GM23338 (cell line): ENCODE measurements at regions not wholly inside any gene's neighbourhood (a gene's known extent, or its start where the extent isn't known, plus 50 kb on each side); places are given as distances from the start of the nearest gene placed in this dataset.

Source experiments
- ATAC-seq: fragments of 200-7000 bp; cut with Tn5 transposase; 3 replicates; pipeline ENCODE4 v1.9.1; 2020
- DNase-seq: peaks from one replicate; pipeline ENCODE4 v3.0.0-alpha.2; 2015; ENCODE audit warnings: low spot score
- H2AFZ ChIP-seq: fragments of 200-600 bp; sonication (generic); 2 replicates; pipeline ENCODE4 v1.8.0; 2016; ENCODE audit warnings: antibody characterized with exemption, mild to moderate bottlenecking, moderate library complexity
- H3F3A ChIP-seq: fragments of 200-600 bp; sonication (generic); replicated peaks from 2 replicates; pipeline ENCODE4 v1.8.0; 2017; ENCODE audit warnings: antibody characterized with exemption, mixed run types, low read depth
- H3K27ac ChIP-seq: fragments of 200-600 bp; sonication (generic); 2 replicates; pipeline ENCODE4 v1.6.1; 2016; ENCODE audit warnings: low read depth
- H3K27me3 ChIP-seq: fragments of 200-600 bp; sonication (generic); 2 replicates; pipeline ENCODE4 v1.8.0; 2016; ENCODE audit warnings: mild to moderate bottlenecking, mixed run types, moderate library complexity; ENCODE audit not compliant: insufficient read depth
- H3K36me3 ChIP-seq: fragments of 200-600 bp; sonication (generic); 2 replicates; pipeline ENCODE4 v1.8.0; 2016; ENCODE audit warnings: mild to moderate bottlenecking; ENCODE audit not compliant: insufficient read depth
- H3K4me1 ChIP-seq: fragments of 200-600 bp; sonication (generic); 2 replicates; pipeline ENCODE4 v1.8.0; 2016; ENCODE audit warnings: mild to moderate bottlenecking, moderate library complexity; ENCODE audit not compliant: insufficient read depth
- H3K4me2 ChIP-seq: fragments of 200-600 bp; sonication (generic); 2 replicates; pipeline ENCODE4 v1.7.1; 2017; ENCODE audit warnings: mixed run types
- H3K4me3 ChIP-seq: fragments of 200-600 bp; sonication (generic); 2 replicates; pipeline ENCODE4 v1.6.1; 2016; ENCODE audit warnings: mixed run types
- H3K79me2 ChIP-seq: fragments of 200-600 bp; sonication (generic); replicated peaks from 2 replicates; pipeline ENCODE4 v1.8.0; 2017; ENCODE audit warnings: mild to moderate bottlenecking; ENCODE audit not compliant: insufficient read depth
- H3K9me2 ChIP-seq: fragments of 200-600 bp; sonication (generic); 2 replicates; pipeline ENCODE4 v1.8.0; 2017; ENCODE audit not compliant: insufficient read depth
- H4K20me1 ChIP-seq: fragments of 200-600 bp; sonication (generic); replicated peaks from 2 replicates; pipeline ENCODE4 v1.8.0; 2017; ENCODE audit warnings: mild to moderate bottlenecking; ENCODE audit not compliant: insufficient read depth
- H3K27ac Mint-ChIP-seq: 2 replicates; pipeline ENCODE4 v1.8.0; 2020; ENCODE audit warnings: inconsistent platforms, mild to moderate bottlenecking, moderate library complexity, mixed read lengths
- H3K27me3 Mint-ChIP-seq: 3 replicates; pipeline ENCODE4 v1.8.0; 2022; ENCODE audit warnings: low read depth, mild to moderate bottlenecking, moderate library complexity, mixed read lengths, inconsistent platforms; ENCODE audit not compliant: insufficient read depth, poor library complexity
- H3K36me3 Mint-ChIP-seq: 3 replicates; pipeline ENCODE4 v1.8.0; 2021; ENCODE audit warnings: low read depth, mild to moderate bottlenecking, inconsistent platforms, moderate library complexity, mixed read lengths
- H3K4me1 Mint-ChIP-seq: 3 replicates; pipeline ENCODE4 v1.8.0; 2020; ENCODE audit warnings: mild to moderate bottlenecking, inconsistent platforms, mixed read lengths
- H3K4me3 Mint-ChIP-seq: 3 replicates; pipeline ENCODE4 v1.8.0; 2021; ENCODE audit warnings: moderate library complexity, mild to moderate bottlenecking, inconsistent platforms, mixed read lengths
- H3K9me3 Mint-ChIP-seq: 3 replicates; pipeline ENCODE4 v1.8.0; 2020; ENCODE audit warnings: moderate library complexity, mild to moderate bottlenecking, inconsistent platforms, mixed read lengths
- CREB1 ChIP-seq: fragments of 250-450 bp; sonication (Bioruptor Pico); IDR thresholded peaks from 2 replicates; pipeline ENCODE4 v1.5.0; 2020; ENCODE audit warnings: low read depth, mild to moderate bottlenecking, moderate library complexity
- CTCF ChIP-seq, 2 experiments: fragments of 200-600 bp in 1 of 2; sonication (generic) in 1 of 2; conservative IDR thresholded peaks; 2 replicates each; pipeline versions ENCODE4 v1.5.1 to v1.6.1; 2016 to 2017; ENCODE audit warnings: antibody characterized with exemption in 2 of 2, low read depth in 2 of 2, mild to moderate bottlenecking in 2 of 2, moderate library complexity in 1 of 2
- ETS1 ChIP-seq: IDR thresholded peaks from 2 replicates; pipeline ENCODE4 v1.6.1; 2016; ENCODE audit warnings: antibody characterized with exemption
- EZH2 ChIP-seq: fragments of 200-600 bp; sonication (generic); IDR thresholded peaks from one replicate; pipeline ENCODE4 v1.8.0; 2017; ENCODE audit warnings: antibody characterized with exemption, mild to moderate bottlenecking, low read depth; ENCODE audit not compliant: unreplicated experiment
- EZH2phosphoT487 ChIP-seq: fragments of 200-600 bp; sonication (generic); IDR thresholded peaks from one replicate; pipeline ENCODE4 v1.8.1; 2018; ENCODE audit warnings: antibody characterized with exemption; ENCODE audit not compliant: unreplicated experiment
- JUNB ChIP-seq: IDR thresholded peaks from one replicate; pipeline ENCODE4 v1.6.1; 2016; ENCODE audit warnings: antibody characterized with exemption; ENCODE audit not compliant: unreplicated experiment
- NANOG ChIP-seq: IDR thresholded peaks from 2 replicates; pipeline ENCODE4 v1.6.1; 2016; ENCODE audit warnings: antibody characterized with exemption, borderline replicate concordance
- POLR2AphosphoS5 ChIP-seq: IDR thresholded peaks from 2 replicates; pipeline ENCODE4 v1.6.1; 2016; ENCODE audit warnings: antibody characterized with exemption, low read depth
- REST ChIP-seq: IDR thresholded peaks from one replicate; pipeline ENCODE4 v1.6.1; 2018; ENCODE audit warnings: antibody characterized with exemption; ENCODE audit not compliant: unreplicated experiment
- STAT1 ChIP-seq: IDR thresholded peaks from one replicate; pipeline ENCODE4 v1.6.1; 2016; ENCODE audit warnings: antibody characterized with exemption; ENCODE audit not compliant: unreplicated experiment
- ZNF114 ChIP-seq: fragments of 250-450 bp; sonication (Bioruptor Pico); IDR thresholded peaks from 2 replicates; pipeline ENCODE4 v1.5.0; 2020; ENCODE audit warnings: mild to moderate bottlenecking, moderate library complexity
- ZNF331 ChIP-seq: fragments of 250-450 bp; sonication (Bioruptor Pico); IDR thresholded peaks from 2 replicates; pipeline ENCODE4 v1.5.0; 2020; ENCODE audit warnings: low read depth, mild to moderate bottlenecking, moderate library complexity
- ZNF462 ChIP-seq: fragments of 250-450 bp; sonication (Bioruptor Pico); IDR thresholded peaks from 2 replicates; pipeline ENCODE4 v1.5.0; 2020; ENCODE audit warnings: mild to moderate bottlenecking, moderate library complexity

- no peaks in the 10 kb centered on the region for H3K36me3 Mint-ChIP-seq
- TF ChIP-seq REST (no peak), CREB1 (CRISPR knock-in tag) (no peak), EZH2phosphoT487 (no peak), ZNF114 (CRISPR knock-in tag) (no peak), NANOG (no peak), ZNF331 (CRISPR knock-in tag) (no peak), JUNB (no peak), ETS1 (no peak), CTCF (conservative IDR thresholded peaks at IDR 0.05; ENCODE audit: low read depth in 2 of 2) (no peak), ZNF462 (CRISPR knock-in tag) (no peak), STAT1 (no peak), EZH2 (no peak), POLR2AphosphoS5 (no peak)
- Histone ChIP-seq H3K27me3 (no peaks in the 10 kb centered on the region), H3K4me2 (peak overlapping the region; percentile 45), H3K9me2 (no peaks in the 10 kb centered on the region), H3K27ac (peak overlapping the region; percentile 13; the same call in 1 of the 2 replicates), H3K4me3 (no peak overlapping the region), H3F3A (no peaks in the 10 kb centered on the region), H2AFZ (no peak overlapping the region), H3K36me3 (no peaks in the 10 kb centered on the region), H3K79me2 (no peaks in the 10 kb centered on the region), H4K20me1 (no peaks in the 10 kb centered on the region), H3K4me1 (peaks cover 16% of the 10 kb centered on the region)
- H3K27ac Mint-ChIP-seq = no peak overlapping the region
- H3K4me3 Mint-ChIP-seq = no peak overlapping the region
- no peaks in the 10 kb centered on the region for H3K27me3 Mint-ChIP-seq
- H3K4me1 Mint-ChIP-seq = peaks cover 18% of the 10 kb centered on the region
- no peaks in the 10 kb centered on the region for H3K9me3 Mint-ChIP-seq
- ATAC-seq = no peak
- DNase-seq = no peak
These were observed 162.2 kb upstream of the STK32A start for GRCh38 chr5:147072622-147073021.
